HG02870 (cell line): ENCODE measurements at regions not wholly inside any gene's neighbourhood (a gene's known extent, or its start where the extent isn't known, plus 50 kb on each side); places are given as distances from the start of the nearest gene placed in this dataset.
A peak's percentile ranks its signal among the peaks of the same experiment; 100 is the strongest.

Source experiments
- ATAC-seq: cut with Tn5 transposase; IDR thresholded peaks from one replicate; pipeline ENCODE4 v1.9.1; 2021; ENCODE audit warnings: mild to moderate bottlenecking, moderate library complexity; ENCODE audit not compliant: unreplicated experiment

GRCh38 chr11:116535994-116536393 lies 236.8 kb downstream of the BUD13 start:
- ATAC-seq, result no peak

GRCh38 chr11:116535120-116535519 lies 237.7 kb downstream of the BUD13 start:
- ATAC-seq, result no peak

DNA sequence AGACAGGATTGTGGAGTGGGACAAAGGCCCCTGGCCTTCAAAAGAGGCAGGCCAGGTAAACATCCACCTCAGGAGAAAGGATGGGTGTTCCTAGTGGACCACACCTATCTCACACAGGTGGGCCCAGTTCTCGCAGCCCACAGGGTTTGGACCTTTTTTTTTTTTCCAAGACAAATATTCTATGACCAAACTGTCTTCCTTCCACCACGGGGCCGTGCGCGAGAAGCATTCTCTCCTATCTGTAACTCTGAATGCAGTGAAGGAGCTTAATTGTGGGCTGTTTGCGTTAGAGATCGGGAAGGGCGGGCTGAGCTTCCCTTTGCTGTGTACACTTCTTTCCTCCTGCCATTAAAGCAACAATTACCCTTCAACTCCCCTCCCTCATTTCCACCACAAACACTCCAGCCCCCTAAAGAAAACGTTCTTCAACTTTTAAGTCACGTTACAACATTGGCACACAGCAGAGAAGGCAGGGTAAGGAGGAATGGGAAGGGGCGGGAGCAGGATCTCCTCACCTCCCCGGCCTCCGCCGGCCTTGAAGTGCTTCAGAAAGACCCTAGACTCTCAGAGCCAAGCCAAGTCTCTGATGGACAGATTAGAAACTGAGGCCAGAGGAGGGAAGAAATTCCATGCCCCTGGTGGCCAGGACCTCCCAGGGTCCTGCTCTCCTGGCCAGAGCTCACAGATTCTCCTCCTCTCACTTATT lies 238.4 kb downstream of the BUD13 start:
- ATAC-seq, result no peak

DNA sequence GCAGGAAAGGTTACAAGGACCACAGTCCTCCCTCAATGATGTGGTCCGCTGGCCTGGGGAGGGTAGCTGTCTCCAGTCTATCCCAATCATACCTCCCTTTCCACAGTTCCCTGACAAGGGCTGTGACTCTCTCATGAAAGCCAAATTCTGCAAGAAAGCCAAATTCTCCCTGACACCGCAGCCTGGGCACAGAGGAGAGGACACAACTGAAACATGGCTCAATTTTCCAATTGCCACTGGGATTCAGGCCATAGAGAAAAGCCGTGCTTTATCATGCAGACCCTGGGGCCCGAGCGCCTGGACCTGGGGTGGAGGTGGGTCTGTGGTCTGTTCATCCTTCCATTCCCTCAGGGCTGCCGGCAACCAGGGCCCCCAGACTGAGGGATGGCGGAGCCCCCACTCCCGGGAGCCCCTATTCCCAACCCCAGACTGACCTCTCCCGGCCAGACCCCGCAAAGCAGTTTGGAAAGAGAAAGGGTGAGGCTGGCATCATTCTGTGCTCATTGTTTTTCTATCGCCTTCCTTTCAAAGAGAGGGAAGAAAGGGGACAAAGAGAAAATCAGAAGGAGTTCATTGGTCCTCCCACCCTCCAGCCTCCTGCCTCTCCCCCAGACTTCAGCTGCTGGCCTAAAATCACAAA lies 239.5 kb downstream of the BUD13 start:
- ATAC-seq, result no peak

- ATAC-seq, result no peak
Measured at GRCh38 chr11:116532066-116532465, 240.7 kb downstream of the BUD13 start.

DNA sequence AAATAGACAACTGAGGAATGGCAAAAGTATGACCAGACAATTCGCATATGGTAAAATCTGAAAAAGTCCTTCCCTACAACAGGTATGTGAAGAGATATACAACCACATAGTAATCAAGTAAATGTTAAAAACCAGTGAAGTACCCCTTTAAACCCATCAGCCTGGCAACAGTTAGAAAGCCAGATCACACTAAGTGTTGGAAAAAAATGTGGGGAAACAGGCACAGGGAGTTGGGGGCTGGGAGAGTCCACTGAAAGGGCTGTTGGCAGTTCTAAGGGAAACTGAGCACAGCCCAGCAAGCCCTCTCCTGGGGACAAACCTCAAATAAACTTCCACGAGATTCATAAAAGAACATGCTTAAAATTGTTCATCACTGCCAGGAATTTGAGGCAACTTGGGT lies 242.1 kb downstream of the BUD13 start:
- ATAC-seq, result no peak

DNA sequence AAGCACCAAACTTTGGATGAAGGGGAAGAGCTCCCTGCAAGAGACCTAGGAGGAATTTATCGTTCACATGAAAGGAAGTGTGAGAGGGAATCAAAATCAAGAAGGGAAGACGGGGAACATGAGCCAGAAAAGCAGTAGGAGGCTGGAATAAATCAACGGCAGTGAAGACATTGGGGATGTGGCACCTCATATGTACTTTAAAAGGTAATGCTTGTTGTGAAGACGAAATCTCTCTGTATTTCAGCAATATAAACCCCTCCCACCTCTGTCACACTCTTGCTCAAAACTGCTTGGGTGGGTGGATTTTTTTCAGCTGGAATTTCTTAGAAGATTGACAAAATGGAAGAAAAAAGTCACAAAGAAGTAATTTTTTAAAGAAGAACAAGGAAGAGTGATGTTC lies 243.5 kb downstream of the BUD13 start:
- no peak for ATAC-seq

DNA sequence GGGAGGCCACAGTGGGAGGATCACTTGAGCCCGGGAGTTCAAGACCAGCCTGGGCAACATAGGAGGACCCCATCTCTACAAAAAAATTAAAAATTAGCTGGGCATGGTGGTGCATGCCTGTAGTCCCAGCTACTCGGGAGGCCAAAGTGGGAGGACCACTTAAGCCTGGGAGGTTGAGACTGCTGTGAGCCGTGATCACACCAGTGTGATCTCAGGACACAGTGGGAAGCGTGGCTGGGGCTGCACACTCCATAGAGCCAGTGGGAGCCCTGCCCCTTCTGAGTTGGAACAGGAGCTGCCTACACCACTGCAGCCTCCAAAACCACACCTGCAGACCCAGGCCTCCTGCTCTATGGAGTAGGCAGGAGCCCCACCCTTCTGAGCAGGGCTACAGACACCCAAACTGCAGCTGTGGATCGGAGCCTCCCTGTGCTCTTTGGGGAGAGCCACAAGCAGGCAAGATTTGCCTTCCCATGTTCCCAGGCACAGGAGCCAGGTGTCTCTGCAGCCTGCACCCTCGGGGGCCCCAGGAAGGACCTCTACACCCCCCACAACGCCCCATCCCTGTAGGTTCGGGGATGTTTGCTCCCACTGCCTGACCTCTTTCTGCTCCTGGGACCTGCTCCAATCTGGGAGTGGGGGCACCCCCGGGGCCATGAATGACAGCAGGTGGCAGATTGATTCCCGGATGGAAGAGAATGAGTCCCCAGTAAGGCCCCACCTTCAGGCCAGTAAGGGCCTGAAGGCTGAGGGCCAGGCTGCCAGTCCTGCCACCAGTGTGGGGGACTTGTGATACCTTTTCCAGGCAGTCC lies 245.4 kb downstream of the BUD13 start:
- no peak for ATAC-seq

- ATAC-seq, result no peak
Measured at GRCh38 chr11:116525961-116526495, 246.8 kb downstream of the BUD13 start.

- peak; percentile 86 for ATAC-seq
Measured at GRCh38 chr11:116519499-116519898, 253.3 kb downstream of the BUD13 start.

- no peak for ATAC-seq
Measured at GRCh38 chr11:116518141-116518540, 254.6 kb downstream of the BUD13 start.

- ATAC-seq, result no peak
Measured at GRCh38 chr11:116517584-116517983, 255.2 kb downstream of the BUD13 start.

GRCh38 chr11:116517077-116517476 lies 255.7 kb downstream of the BUD13 start:
- no peak for ATAC-seq

- ATAC-seq, result no peak
Measured at GRCh38 chr11:116515664-116516184, 257.1 kb downstream of the BUD13 start.

- no peak for ATAC-seq
Measured at GRCh38 chr11:116513894-116514293, 258.9 kb downstream of the BUD13 start.

DNA sequence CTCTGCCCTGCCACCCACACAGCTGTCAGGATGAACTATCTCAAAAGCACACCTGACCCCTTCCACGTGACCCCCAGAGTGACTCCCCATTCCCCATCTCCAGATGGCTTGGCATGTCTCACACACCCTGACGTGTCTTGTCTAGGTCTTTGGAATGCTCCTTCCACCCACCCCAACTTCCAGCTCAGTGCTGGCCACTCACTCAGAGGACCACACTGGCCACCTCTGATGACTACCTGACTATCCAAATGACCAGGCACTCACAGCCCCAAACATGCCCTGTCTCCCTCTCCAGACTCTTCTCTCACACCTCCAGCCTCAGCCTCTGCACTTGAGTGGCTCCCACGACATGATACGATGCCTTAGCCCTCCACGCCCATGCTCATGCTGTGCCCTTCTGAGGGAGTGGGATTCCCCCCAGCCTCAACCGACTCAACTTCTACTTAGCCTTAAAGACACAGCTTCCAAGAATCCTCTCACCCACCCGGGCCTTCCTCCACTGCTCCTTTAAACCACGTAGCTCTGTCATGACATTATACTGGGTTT lies 259.4 kb downstream of the BUD13 start:
- no peak for ATAC-seq

DNA sequence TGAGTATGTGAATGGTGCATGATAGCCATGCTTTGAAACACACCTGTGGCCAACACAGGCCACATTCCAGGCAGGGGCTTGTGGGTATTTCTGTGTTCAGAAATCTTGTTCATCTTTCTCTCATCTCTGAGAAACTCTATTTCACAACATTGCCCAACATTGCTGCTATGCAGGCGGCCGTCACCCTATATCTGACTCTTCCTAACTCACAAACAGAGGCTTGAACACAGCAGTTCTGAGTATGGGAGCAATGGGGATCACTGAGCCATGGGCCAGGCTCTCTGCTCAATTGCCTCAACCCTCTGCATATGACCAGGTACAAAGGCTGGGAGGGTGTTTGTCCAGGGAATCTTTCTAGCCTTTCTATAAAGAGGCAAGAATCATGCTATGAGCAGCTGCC lies 259.9 kb downstream of the BUD13 start:
- no peak for ATAC-seq

DNA sequence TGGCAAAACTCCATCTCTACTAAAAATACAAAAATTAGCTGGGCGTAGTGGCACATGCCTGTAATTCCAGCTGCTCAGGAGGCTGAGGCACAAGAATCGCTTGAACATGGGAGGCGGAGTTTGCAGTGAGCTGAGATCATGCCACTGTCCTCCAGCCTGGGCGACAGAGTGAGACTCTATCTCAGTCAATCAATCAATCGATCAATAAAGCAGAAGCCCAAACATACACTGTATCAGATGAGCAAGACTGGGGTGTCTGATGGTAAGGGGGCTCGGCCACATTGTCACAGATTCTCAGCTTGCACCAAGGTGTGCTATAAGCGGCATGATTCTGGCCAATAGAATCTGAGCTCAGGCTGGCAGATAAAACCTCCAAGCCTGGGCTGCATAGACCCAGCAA lies 261.1 kb downstream of the BUD13 start:
- no peak for ATAC-seq

- no peak for ATAC-seq
Measured at GRCh38 chr11:116510886-116511650, 261.7 kb downstream of the BUD13 start.

DNA sequence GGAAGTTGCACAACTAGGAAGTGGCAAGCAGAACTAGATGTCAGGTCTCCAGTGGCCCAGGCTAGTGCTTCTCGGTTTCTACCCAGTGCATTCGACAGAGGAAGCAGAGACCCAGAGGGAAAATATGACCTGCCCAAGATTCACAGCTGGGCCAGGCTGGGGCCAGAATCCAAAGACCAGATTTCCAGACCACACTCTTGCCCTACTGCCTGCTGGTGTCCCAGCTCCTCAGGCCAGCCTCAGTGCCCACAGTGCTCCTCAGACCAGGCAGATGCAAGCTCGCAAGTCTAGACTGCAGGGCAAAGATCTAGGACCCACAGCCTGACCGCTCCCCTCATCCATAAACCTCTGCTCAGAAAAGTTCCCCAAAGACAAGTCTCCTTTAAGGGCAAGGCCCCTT lies 262.6 kb downstream of the BUD13 start:
- no peak for ATAC-seq
